ENCODE measurements at regions not wholly inside any gene's neighbourhood (a gene's known extent, or its start where the extent isn't known, plus 50 kb on each side); places are given as distances from the start of the nearest gene placed in this dataset.
A peak's percentile ranks its signal among the peaks of the same experiment; 100 is the strongest.

GRCh38 chr5:175579742-175580432 lies 78.0 kb upstream of the HRH2 start:
- H3K9me3 Mint-ChIP-seq = no peaks in the 10 kb centered on the region
- ATAC-seq (replicated peaks) = no peak
- H3K27me3 Mint-ChIP-seq = peaks cover 7% of the 10 kb centered on the region
- no peak overlapping the region for H3K27ac Mint-ChIP-seq
- H3K36me3 Mint-ChIP-seq (ENCODE audit: low read depth) = no peaks in the 10 kb centered on the region
- no peak overlapping the region for H3K4me3 Mint-ChIP-seq
- no peaks in the 10 kb centered on the region for H3K4me1 Mint-ChIP-seq

GRCh38 chr5:175582697-175583096 lies 75.2 kb upstream of the HRH2 start:
- ATAC-seq (replicated peaks) = no peak
- Mint-ChIP-seq H3K9me3 (peaks cover 9% of the 10 kb centered on the region), H3K27ac (no peak overlapping the region), H3K4me1 (no peaks in the 10 kb centered on the region), H3K4me3 (no peak overlapping the region), H3K27me3 (peaks cover 8% of the 10 kb centered on the region), H3K36me3 (ENCODE audit: low read depth) (no peaks in the 10 kb centered on the region)

- H3K4me1 Mint-ChIP-seq = no peaks in the 10 kb centered on the region
- peaks cover 9% of the 10 kb centered on the region for H3K9me3 Mint-ChIP-seq
- H3K27me3 Mint-ChIP-seq = peaks cover 6% of the 10 kb centered on the region
- no peak overlapping the region for H3K27ac Mint-ChIP-seq
- no peak for ATAC-seq (replicated peaks)
- H3K4me3 Mint-ChIP-seq = no peak overlapping the region
- H3K36me3 Mint-ChIP-seq (ENCODE audit: low read depth) = no peaks in the 10 kb centered on the region
These were observed 72.3 kb upstream of the HRH2 start for GRCh38 chr5:175585567-175585966.

GRCh38 chr5:175588709-175589429 lies 69.0 kb upstream of the HRH2 start:
- no peaks in the 10 kb centered on the region for H3K4me1 Mint-ChIP-seq
- H3K36me3 Mint-ChIP-seq (ENCODE audit: low read depth) = no peaks in the 10 kb centered on the region
- ATAC-seq (replicated peaks) = no peak
- no peak overlapping the region for H3K4me3 Mint-ChIP-seq
- peaks cover 9% of the 10 kb centered on the region for H3K9me3 Mint-ChIP-seq
- no peak overlapping the region for H3K27ac Mint-ChIP-seq
- H3K27me3 Mint-ChIP-seq = peaks cover 6% of the 10 kb centered on the region

- no peak overlapping the region for H3K4me3 Mint-ChIP-seq
- peaks cover 10% of the 10 kb centered on the region for H3K27me3 Mint-ChIP-seq
- peaks cover 9% of the 10 kb centered on the region for H3K9me3 Mint-ChIP-seq
- H3K4me1 Mint-ChIP-seq = no peaks in the 10 kb centered on the region
- ATAC-seq (replicated peaks) = no peak
- H3K36me3 Mint-ChIP-seq (ENCODE audit: low read depth) = no peaks in the 10 kb centered on the region
- no peak overlapping the region for H3K27ac Mint-ChIP-seq
These were observed 68.2 kb upstream of the HRH2 start for GRCh38 chr5:175589714-175590113.

GRCh38 chr5:175590471-175590881 lies 67.4 kb upstream of the HRH2 start:
- Mint-ChIP-seq H3K27ac (no peak overlapping the region), H3K9me3 (peaks cover 9% of the 10 kb centered on the region), H3K36me3 (ENCODE audit: low read depth) (no peaks in the 10 kb centered on the region), H3K27me3 (peaks cover 12% of the 10 kb centered on the region), H3K4me1 (no peaks in the 10 kb centered on the region), H3K4me3 (no peak overlapping the region)
- ATAC-seq (replicated peaks) = peak; percentile 16

GRCh38 chr5:175591293-175591692 lies 66.6 kb upstream of the HRH2 start:
- Mint-ChIP-seq H3K4me1 (no peaks in the 10 kb centered on the region), H3K36me3 (ENCODE audit: low read depth) (no peaks in the 10 kb centered on the region), H3K9me3 (peaks cover 4% of the 10 kb centered on the region), H3K4me3 (no peak overlapping the region), H3K27me3 (peaks cover 11% of the 10 kb centered on the region), H3K27ac (no peak overlapping the region)
- no peak for ATAC-seq (replicated peaks)

GRCh38 chr5:175593794-175594193 lies 64.1 kb upstream of the HRH2 start:
- Mint-ChIP-seq H3K4me1 (no peaks in the 10 kb centered on the region), H3K36me3 (ENCODE audit: low read depth) (no peaks in the 10 kb centered on the region), H3K27me3 (peaks cover 11% of the 10 kb centered on the region), H3K9me3 (no peaks in the 10 kb centered on the region), H3K4me3 (no peak overlapping the region), H3K27ac (no peak overlapping the region)
- ATAC-seq (replicated peaks) = no peak

GRCh38 chr5:175595905-175596304 lies 62.0 kb upstream of the HRH2 start:
- no peak for ATAC-seq (replicated peaks)
- no peaks in the 10 kb centered on the region for H3K9me3 Mint-ChIP-seq
- no peaks in the 10 kb centered on the region for H3K4me1 Mint-ChIP-seq
- peaks cover 12% of the 10 kb centered on the region for H3K27me3 Mint-ChIP-seq
- H3K4me3 Mint-ChIP-seq = no peak overlapping the region
- H3K36me3 Mint-ChIP-seq (ENCODE audit: low read depth) = no peaks in the 10 kb centered on the region
- H3K27ac Mint-ChIP-seq = no peak overlapping the region

- Mint-ChIP-seq H3K27ac (no peak overlapping the region), H3K4me1 (no peaks in the 10 kb centered on the region), H3K9me3 (no peaks in the 10 kb centered on the region), H3K27me3 (peaks cover 12% of the 10 kb centered on the region), H3K4me3 (no peak overlapping the region), H3K36me3 (ENCODE audit: low read depth) (no peaks in the 10 kb centered on the region)
- no peak for ATAC-seq (replicated peaks)
These were observed 61.1 kb upstream of the HRH2 start for GRCh38 chr5:175596761-175597189.

- H3K9me3 Mint-ChIP-seq = no peaks in the 10 kb centered on the region
- no peaks in the 10 kb centered on the region for H3K4me1 Mint-ChIP-seq
- H3K36me3 Mint-ChIP-seq (ENCODE audit: low read depth) = no peaks in the 10 kb centered on the region
- H3K27me3 Mint-ChIP-seq = peaks cover 12% of the 10 kb centered on the region
- H3K27ac Mint-ChIP-seq = no peak overlapping the region
- no peak overlapping the region for H3K4me3 Mint-ChIP-seq
- ATAC-seq (replicated peaks) = no peak
These were observed 60.2 kb upstream of the HRH2 start for GRCh38 chr5:175597718-175598117.

GRCh38 chr5:175598774-175599173 lies 59.1 kb upstream of the HRH2 start:
- no peaks in the 10 kb centered on the region for H3K9me3 Mint-ChIP-seq
- no peak overlapping the region for H3K4me3 Mint-ChIP-seq
- no peak for ATAC-seq (replicated peaks)
- H3K27me3 Mint-ChIP-seq = peaks cover 16% of the 10 kb centered on the region
- H3K36me3 Mint-ChIP-seq (ENCODE audit: low read depth) = no peaks in the 10 kb centered on the region
- no peaks in the 10 kb centered on the region for H3K4me1 Mint-ChIP-seq
- no peak overlapping the region for H3K27ac Mint-ChIP-seq

GRCh38 chr5:175599210-175599609 lies 58.7 kb upstream of the HRH2 start:
- H3K9me3 Mint-ChIP-seq = no peaks in the 10 kb centered on the region
- peaks cover 18% of the 10 kb centered on the region for H3K27me3 Mint-ChIP-seq
- no peak overlapping the region for H3K4me3 Mint-ChIP-seq
- no peaks in the 10 kb centered on the region for H3K4me1 Mint-ChIP-seq
- H3K36me3 Mint-ChIP-seq (ENCODE audit: low read depth) = no peaks in the 10 kb centered on the region
- H3K27ac Mint-ChIP-seq = no peak overlapping the region
- no peak for ATAC-seq (replicated peaks)

GRCh38 chr5:175603987-175604739 lies 53.7 kb upstream of the HRH2 start:
- H3K27ac Mint-ChIP-seq = no peak overlapping the region
- no peaks in the 10 kb centered on the region for H3K36me3 Mint-ChIP-seq (ENCODE audit: low read depth)
- H3K9me3 Mint-ChIP-seq = no peaks in the 10 kb centered on the region
- H3K4me1 Mint-ChIP-seq = no peaks in the 10 kb centered on the region
- H3K27me3 Mint-ChIP-seq = peaks cover 12% of the 10 kb centered on the region
- no peak overlapping the region for H3K4me3 Mint-ChIP-seq
- ATAC-seq (replicated peaks) = no peak

- no peak for ATAC-seq (replicated peaks)
- Mint-ChIP-seq H3K4me3 (no peak overlapping the region), H3K27ac (no peak overlapping the region), H3K9me3 (no peaks in the 10 kb centered on the region), H3K36me3 (ENCODE audit: low read depth) (no peaks in the 10 kb centered on the region), H3K4me1 (peaks cover 4% of the 10 kb centered on the region), H3K27me3 (peaks cover 21% of the 10 kb centered on the region)
These were observed 51.5 kb upstream of the HRH2 start for GRCh38 chr5:175606409-175606808.
